ENCODE measurements at regions not wholly inside any gene's neighbourhood (a gene's known extent, or its start where the extent isn't known, plus 50 kb on each side); places are given as distances from the start of the nearest gene placed in this dataset.

DNA sequence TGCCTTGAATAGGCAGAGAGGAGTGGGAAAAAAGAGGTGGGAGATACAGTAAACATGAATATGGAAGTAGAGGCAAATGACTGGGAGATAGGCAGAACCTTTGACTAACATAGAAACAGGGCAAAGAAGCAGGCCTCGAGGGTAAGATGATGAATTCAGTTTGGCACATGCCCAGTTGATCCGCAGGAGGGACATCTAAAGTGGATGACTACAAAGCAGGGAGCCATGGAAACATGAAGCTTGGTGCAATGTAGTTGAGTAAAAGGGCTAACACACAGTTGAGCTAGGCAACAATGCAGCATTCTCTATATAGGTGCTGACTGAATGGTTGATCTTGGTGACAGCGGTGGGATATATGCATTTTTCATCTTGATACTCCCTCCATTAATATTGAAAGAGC lies 253.8 kb downstream of the DMRT2 start:
- no peaks in the 10 kb centered on the region for H3K36me3 Mint-ChIP-seq (ENCODE audit: unreplicated experiment)
- H3K4me3 Mint-ChIP-seq (ENCODE audit: unreplicated experiment): no peak overlapping the region
- DNase-seq (ENCODE audit: extremely low spot score, unreplicated experiment): no peak
- H3K9me3 Mint-ChIP-seq (ENCODE audit: unreplicated experiment): peaks cover 6% of the 10 kb centered on the region
- H3K27ac Mint-ChIP-seq (ENCODE audit: unreplicated experiment): no peak overlapping the region
- TF ChIP-seq, protein P1, sequence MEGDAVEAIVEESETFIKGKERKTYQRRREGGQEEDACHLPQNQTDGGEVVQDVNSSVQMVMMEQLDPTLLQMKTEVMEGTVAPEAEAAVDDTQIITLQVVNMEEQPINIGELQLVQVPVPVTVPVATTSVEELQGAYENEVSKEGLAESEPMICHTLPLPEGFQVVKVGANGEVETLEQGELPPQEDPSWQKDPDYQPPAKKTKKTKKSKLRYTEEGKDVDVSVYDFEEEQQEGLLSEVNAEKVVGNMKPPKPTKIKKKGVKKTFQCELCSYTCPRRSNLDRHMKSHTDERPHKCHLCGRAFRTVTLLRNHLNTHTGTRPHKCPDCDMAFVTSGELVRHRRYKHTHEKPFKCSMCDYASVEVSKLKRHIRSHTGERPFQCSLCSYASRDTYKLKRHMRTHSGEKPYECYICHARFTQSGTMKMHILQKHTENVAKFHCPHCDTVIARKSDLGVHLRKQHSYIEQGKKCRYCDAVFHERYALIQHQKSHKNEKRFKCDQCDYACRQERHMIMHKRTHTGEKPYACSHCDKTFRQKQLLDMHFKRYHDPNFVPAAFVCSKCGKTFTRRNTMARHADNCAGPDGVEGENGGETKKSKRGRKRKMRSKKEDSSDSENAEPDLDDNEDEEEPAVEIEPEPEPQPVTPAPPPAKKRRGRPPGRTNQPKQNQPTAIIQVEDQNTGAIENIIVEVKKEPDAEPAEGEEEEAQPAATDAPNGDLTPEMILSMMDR (IDR thresholded peaks at IDR 0.05): no peak
- no peaks in the 10 kb centered on the region for H3K4me1 Mint-ChIP-seq (ENCODE audit: unreplicated experiment)
- H3K27me3 Mint-ChIP-seq (ENCODE audit: unreplicated experiment): no peaks in the 10 kb centered on the region

DNA sequence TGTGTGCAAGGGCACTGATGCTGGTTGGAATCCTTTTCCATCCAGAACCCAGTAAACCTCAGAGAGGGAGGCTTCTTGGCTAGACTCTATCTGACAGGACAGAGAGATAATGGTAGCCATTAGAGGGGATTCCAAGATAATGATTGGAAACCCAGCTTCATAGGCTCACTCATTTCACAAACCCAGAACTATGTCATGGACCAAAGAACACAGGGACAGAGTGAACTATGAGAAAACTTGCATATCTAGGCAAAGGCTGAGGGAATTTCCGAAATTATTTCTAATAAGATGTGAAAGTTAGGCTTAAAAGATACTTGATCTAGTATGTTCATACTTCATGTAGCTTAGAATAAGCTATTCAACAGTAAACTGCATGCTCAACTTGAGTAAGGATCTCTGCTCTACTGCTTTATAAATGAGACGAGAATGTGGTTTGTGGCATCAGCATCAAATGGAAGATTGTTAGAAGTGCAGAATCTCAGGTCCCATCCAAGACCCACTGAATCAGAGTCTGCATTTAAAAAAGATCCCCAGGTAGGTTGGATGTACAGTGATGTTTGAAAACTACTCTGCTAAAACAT lies 261.4 kb downstream of the DMRT2 start:
- Mint-ChIP-seq H3K27me3 (ENCODE audit: unreplicated experiment) (no peaks in the 10 kb centered on the region), H3K4me3 (ENCODE audit: unreplicated experiment) (no peak overlapping the region), H3K36me3 (ENCODE audit: unreplicated experiment) (no peaks in the 10 kb centered on the region), H3K27ac (ENCODE audit: unreplicated experiment) (no peak overlapping the region), H3K4me1 (ENCODE audit: unreplicated experiment) (no peaks in the 10 kb centered on the region), H3K9me3 (ENCODE audit: unreplicated experiment) (peaks cover 13% of the 10 kb centered on the region)
- TF ChIP-seq, protein P1 (IDR thresholded peaks at IDR 0.05): no peak
- no peak for DNase-seq (ENCODE audit: extremely low spot score, unreplicated experiment)

DNA sequence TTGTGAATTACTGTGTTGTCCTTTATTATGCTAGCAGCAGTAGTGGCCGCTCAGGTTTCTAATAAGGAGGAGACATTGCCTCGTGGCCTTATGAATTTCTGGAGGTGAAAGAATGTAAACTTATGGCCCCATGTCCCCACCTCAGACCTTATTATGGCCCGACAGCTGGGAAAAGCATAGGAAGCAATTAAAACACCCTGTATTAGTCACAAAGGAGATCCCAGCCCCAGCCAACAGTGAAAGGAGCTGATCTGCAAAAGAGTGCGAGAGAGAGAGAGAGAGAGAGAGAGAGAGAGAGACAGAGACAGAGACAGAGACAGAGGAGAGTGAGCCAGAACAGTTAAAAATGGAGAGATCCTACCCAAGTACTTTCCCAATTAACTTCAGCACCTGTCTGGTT lies 269.3 kb downstream of the DMRT2 start:
- Mint-ChIP-seq H3K9me3 (ENCODE audit: unreplicated experiment) (peaks cover 19% of the 10 kb centered on the region), H3K36me3 (ENCODE audit: unreplicated experiment) (no peaks in the 10 kb centered on the region), H3K4me3 (ENCODE audit: unreplicated experiment) (no peak overlapping the region), H3K27ac (ENCODE audit: unreplicated experiment) (no peak overlapping the region), H3K4me1 (ENCODE audit: unreplicated experiment) (no peaks in the 10 kb centered on the region), H3K27me3 (ENCODE audit: unreplicated experiment) (no peaks in the 10 kb centered on the region)
- DNase-seq (ENCODE audit: extremely low spot score, unreplicated experiment): no peak
- TF ChIP-seq, protein P1 (IDR thresholded peaks at IDR 0.05): no peak

DNA sequence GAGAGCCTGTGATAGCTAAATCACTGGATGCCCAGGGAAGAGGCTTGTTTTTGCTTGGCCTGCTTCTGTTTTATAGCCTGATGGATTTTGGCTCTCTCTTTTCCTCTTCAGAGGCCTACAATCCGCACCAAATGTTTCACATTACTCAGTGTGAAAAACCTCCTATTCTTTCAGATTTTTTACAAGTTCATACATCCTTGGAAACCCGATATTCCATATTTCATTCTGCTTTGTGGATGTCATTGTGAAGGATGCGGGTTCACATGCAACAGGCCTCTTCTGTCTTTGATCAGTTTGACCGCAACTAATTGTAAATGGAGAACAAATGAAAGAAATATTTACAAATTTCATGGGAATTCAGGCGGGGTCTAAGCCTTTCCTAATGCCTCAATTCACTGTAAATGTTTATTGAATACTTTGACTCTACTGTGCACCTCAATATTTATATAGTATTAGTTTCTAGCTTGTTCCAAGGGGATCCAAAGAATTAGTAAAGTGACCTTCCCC lies 269.9 kb downstream of the DMRT2 start:
- H3K4me1 Mint-ChIP-seq (ENCODE audit: unreplicated experiment): no peaks in the 10 kb centered on the region
- no peak overlapping the region for H3K27ac Mint-ChIP-seq (ENCODE audit: unreplicated experiment)
- H3K4me3 Mint-ChIP-seq (ENCODE audit: unreplicated experiment): no peak overlapping the region
- no peaks in the 10 kb centered on the region for H3K36me3 Mint-ChIP-seq (ENCODE audit: unreplicated experiment)
- no peaks in the 10 kb centered on the region for H3K27me3 Mint-ChIP-seq (ENCODE audit: unreplicated experiment)
- peaks cover 13% of the 10 kb centered on the region for H3K9me3 Mint-ChIP-seq (ENCODE audit: unreplicated experiment)
- DNase-seq (ENCODE audit: extremely low spot score, unreplicated experiment): no peak
- TF ChIP-seq, protein P1 (IDR thresholded peaks at IDR 0.05): no peak

DNA sequence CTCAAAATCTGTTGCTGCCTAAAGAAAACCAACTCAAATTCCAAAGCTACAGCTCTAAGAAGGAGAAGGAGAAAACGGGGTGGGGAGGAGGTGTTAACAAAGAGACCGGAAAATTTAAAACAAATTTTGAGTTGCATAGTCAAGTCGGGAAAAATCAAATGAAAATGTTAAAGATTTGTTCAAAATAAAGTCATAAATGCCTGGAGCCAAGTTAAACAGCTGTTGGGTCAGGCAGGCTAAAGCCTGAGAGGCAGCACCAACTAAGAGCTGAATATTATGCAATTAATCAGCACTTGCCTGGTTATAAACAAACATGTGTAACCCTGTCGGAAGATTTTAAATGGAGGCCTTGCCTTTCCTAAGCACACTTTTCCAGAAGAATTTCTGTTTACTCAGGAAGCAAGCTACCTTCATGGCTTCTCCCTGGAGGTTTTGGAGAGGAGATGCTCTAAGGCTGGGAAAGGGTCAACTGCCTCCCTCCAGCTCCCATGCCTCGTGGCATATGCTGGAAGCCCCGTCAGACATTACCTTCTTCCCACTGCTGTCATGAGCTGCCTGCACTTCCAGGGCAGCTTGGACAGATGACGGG lies 270.5 kb downstream of the DMRT2 start:
- H3K27me3 Mint-ChIP-seq (ENCODE audit: unreplicated experiment): no peaks in the 10 kb centered on the region
- H3K27ac Mint-ChIP-seq (ENCODE audit: unreplicated experiment): no peak overlapping the region
- no peak overlapping the region for H3K4me3 Mint-ChIP-seq (ENCODE audit: unreplicated experiment)
- no peak for DNase-seq (ENCODE audit: extremely low spot score, unreplicated experiment)
- H3K9me3 Mint-ChIP-seq (ENCODE audit: unreplicated experiment): peaks cover 13% of the 10 kb centered on the region
- no peaks in the 10 kb centered on the region for H3K36me3 Mint-ChIP-seq (ENCODE audit: unreplicated experiment)
- H3K4me1 Mint-ChIP-seq (ENCODE audit: unreplicated experiment): no peaks in the 10 kb centered on the region
- TF ChIP-seq, protein P1 (IDR thresholded peaks at IDR 0.05): no peak

All from osteocyte (in vitro differentiated cells).